ENCODE measurements at regions not wholly inside any gene's neighbourhood (a gene's known extent, or its start where the extent isn't known, plus 50 kb on each side); places are given as distances from the start of the nearest gene placed in this dataset.
"Not testable (repeated sequence)": the region's sequence is repeated elsewhere in the genome, so short reads cannot be mapped to it uniquely, and the experiment has no call there.

- DNase-seq (ENCODE audit: low read depth): no peak
- H3K4me3 ChIP-seq (replicated peaks; ENCODE audit: low read depth, low read length): no peak overlapping the region
- no peak for TF ChIP-seq CTCF (IDR thresholded peaks at IDR 0.05; ENCODE audit: low read length, missing control alignments)
Observed at GRCh38 chr4:169921732-169922131, 104.5 kb downstream of the MFAP3L start.

GRCh38 chr4:169921237-169921636 lies 105.0 kb downstream of the MFAP3L start:
- DNase-seq (ENCODE audit: low read depth): no peak
- no peak for TF ChIP-seq CTCF (IDR thresholded peaks at IDR 0.05; ENCODE audit: low read length, missing control alignments)
- no peak overlapping the region for H3K4me3 ChIP-seq (replicated peaks; ENCODE audit: low read depth, low read length)

- not testable (repeated sequence) for DNase-seq (ENCODE audit: low read depth); H3K4me3 ChIP-seq (replicated peaks; ENCODE audit: low read depth, low read length)
Observed at GRCh38 chr4:169919194-169920124, 106.7 kb downstream of the MFAP3L start.

GRCh38 chr4:169915545-169915944 lies 110.7 kb downstream of the MFAP3L start:
- no peak overlapping the region for H3K4me3 ChIP-seq (replicated peaks; ENCODE audit: low read depth, low read length)
- TF ChIP-seq CTCF (IDR thresholded peaks at IDR 0.05; ENCODE audit: low read length, missing control alignments): no peak
- no peak for DNase-seq (ENCODE audit: low read depth)

- no peak for TF ChIP-seq CTCF (IDR thresholded peaks at IDR 0.05; ENCODE audit: low read length, missing control alignments)
- H3K4me3 ChIP-seq (replicated peaks; ENCODE audit: low read depth, low read length): no peak overlapping the region
- DNase-seq (ENCODE audit: low read depth): no peak
Observed at GRCh38 chr4:169914866-169915265, 111.3 kb downstream of the MFAP3L start.

- no peak for TF ChIP-seq CTCF (IDR thresholded peaks at IDR 0.05; ENCODE audit: low read length, missing control alignments)
- H3K4me3 ChIP-seq (replicated peaks; ENCODE audit: low read depth, low read length): no peak overlapping the region
- DNase-seq (ENCODE audit: low read depth): no peak
Observed at GRCh38 chr4:169912996-169913395, 113.2 kb downstream of the MFAP3L start.

- no peak for DNase-seq (ENCODE audit: low read depth)
- no peak overlapping the region for H3K4me3 ChIP-seq (replicated peaks; ENCODE audit: low read depth, low read length)
- no peak for TF ChIP-seq CTCF (IDR thresholded peaks at IDR 0.05; ENCODE audit: low read length, missing control alignments)
Observed at GRCh38 chr4:169909897-169910296, 116.3 kb downstream of the MFAP3L start.

All from fibroblast of pulmonary artery (primary cell).